Transverse colon (tissue), 4 donors: ENCODE measurements at regions not wholly inside any gene's neighbourhood (a gene's known extent, or its start where the extent isn't known, plus 50 kb on each side); places are given as distances from the start of the nearest gene placed in this dataset.

ENCODE experiments used
- DNase-seq: peaks from one replicate; pipeline ENCODE4 v3.0.0-alpha.2; 2019
- H3K27ac ChIP-seq, 4 donors: fragments of 200-600 bp; sonication (generic); 2 replicates each; pipeline ENCODE4 v1.5.1; 2016 to 2018; ENCODE audit warnings: inconsistent platforms in 4 of 4
- H3K27me3 ChIP-seq: fragments of 200-600 bp; sonication (generic); 2 replicates; pipeline ENCODE4 v1.5.1; 2017; ENCODE audit warnings: inconsistent platforms
- H3K36me3 ChIP-seq, 4 donors: fragments of 200-600 bp; sonication (generic); 2 replicates each; pipeline ENCODE4 v1.5.1; 2017 to 2019; ENCODE audit warnings: inconsistent platforms in 4 of 4
- H3K4me1 ChIP-seq, 4 donors: fragments of 200-600 bp; sonication (generic); 2 replicates each; pipeline ENCODE4 v1.5.1; 2017 to 2020; ENCODE audit warnings: inconsistent platforms in 4 of 4
- H3K4me3 ChIP-seq, 4 donors: fragments of 200-600 bp; sonication (generic); 1 replicate in 1 of 4; 2 replicates in 3 of 4; pipeline versions ENCODE4 v1.5.1 to v1.6.1; 2017 to 2019; ENCODE audit warnings: inconsistent platforms in 4 of 4
- H3K9me3 ChIP-seq, 2 donors: fragments of 200-600 bp; sonication (generic); 2 replicates each; pipeline ENCODE4 v1.5.1; 2017 to 2019; ENCODE audit warnings: inconsistent platforms in 2 of 2
- EP300 ChIP-seq: sonication (generic); formaldehyde crosslinking; IDR thresholded peaks from one replicate; pipeline ENCODE4 v1.6.1; 2017; ENCODE audit warnings: antibody characterized with exemption, low read depth
- POLR2A ChIP-seq: fragments of 450-650 bp; IDR thresholded peaks from one replicate; pipeline ENCODE4 v1.6.1; 2016; ENCODE audit warnings: antibody characterized with exemption, mild to moderate bottlenecking, moderate library complexity
- POLR2AphosphoS5 ChIP-seq, 3 donors: sonication (generic); formaldehyde crosslinking; IDR thresholded peaks; one replicate each; pipeline ENCODE4 v1.6.1; 2016; ENCODE audit warnings: antibody characterized with exemption in 3 of 3
- WGBS, 2 donors: methylation state at CpG; one replicate each; pipeline ENCODE4 v1.1.5; 2018; ENCODE audit warnings: low coverage in 1 of 2; 5-methylcytosine and 5-hydroxymethylcytosine counted together
- in situ Hi-C, 4 donors: fragments of 200-750 bp; cut with MboI; loops; one replicate each; pipeline versions ENCODE4 v1.15.0 to v1.15.1; 2017; ENCODE audit warnings: low sequenced_read_pairs in 3 of 4, low pct_ligation_motif_present in 1 of 4, low pct_unique_long_range_greater_than_20kb in 1 of 4
- intact Hi-C: fragments of 100-400 bp; cut with DNase I; formaldehyde crosslinking; loops from one replicate; pipeline ENCODE4 v1.15.1; 2023; ENCODE audit warnings: low total_unique reads
- TF ChIP-seq, protein P1 (sequence below), 5 experiments: fragments of 200-600 bp in 3 of 5; fragments of 450-650 bp in 2 of 5; sonication (generic) in 3 of 5; IDR thresholded peaks; 1 replicate in 2 of 5; 2 replicates in 3 of 5; pipeline ENCODE4 v1.5.1; 2016 to 2017; ENCODE audit warnings: antibody characterized with exemption in 5 of 5, inconsistent platforms in 3 of 5, mild to moderate bottlenecking in 2 of 5, moderate library complexity in 1 of 5

DNA sequence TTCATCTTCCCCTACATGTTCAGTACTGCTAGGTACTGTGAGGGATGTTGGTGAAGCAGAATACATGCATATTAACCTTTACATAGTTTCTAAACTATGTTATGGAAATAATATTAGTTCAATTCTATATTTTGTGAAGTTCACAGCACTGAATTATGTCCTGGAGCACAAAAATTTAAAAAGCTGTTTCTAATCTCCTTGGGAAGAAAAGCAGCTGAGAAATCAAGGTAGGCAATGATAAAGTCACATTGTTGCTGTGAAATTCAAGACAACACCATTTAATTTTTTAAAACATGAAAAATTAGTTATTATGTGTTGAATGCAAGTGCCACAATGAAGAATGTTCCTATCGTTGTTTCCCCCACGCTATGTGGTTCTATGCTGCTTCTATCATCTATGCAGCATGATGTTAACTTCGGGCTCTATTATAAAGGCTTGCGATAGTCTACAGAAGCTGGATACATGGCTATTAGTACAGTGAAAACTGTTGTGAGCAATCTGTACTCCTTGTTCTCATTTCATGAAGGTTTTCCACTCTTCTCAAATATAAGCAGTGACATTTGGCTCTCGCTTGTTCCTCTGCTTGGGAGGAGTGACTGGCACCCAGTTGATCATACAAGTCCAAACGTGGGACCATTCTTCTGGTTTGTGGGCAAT lies 164.3 kb downstream of the AASDHPPT start:
- H3K36me3 ChIP-seq: no peaks in the 10 kb centered on the region
- intact Hi-C loops: no loop called here
- TF ChIP-seq POLR2AphosphoS5 (IDR thresholded peaks at IDR 0.05) (no peak), POLR2A (no peak), EP300 (no peak)
- TF ChIP-seq, protein P1, sequence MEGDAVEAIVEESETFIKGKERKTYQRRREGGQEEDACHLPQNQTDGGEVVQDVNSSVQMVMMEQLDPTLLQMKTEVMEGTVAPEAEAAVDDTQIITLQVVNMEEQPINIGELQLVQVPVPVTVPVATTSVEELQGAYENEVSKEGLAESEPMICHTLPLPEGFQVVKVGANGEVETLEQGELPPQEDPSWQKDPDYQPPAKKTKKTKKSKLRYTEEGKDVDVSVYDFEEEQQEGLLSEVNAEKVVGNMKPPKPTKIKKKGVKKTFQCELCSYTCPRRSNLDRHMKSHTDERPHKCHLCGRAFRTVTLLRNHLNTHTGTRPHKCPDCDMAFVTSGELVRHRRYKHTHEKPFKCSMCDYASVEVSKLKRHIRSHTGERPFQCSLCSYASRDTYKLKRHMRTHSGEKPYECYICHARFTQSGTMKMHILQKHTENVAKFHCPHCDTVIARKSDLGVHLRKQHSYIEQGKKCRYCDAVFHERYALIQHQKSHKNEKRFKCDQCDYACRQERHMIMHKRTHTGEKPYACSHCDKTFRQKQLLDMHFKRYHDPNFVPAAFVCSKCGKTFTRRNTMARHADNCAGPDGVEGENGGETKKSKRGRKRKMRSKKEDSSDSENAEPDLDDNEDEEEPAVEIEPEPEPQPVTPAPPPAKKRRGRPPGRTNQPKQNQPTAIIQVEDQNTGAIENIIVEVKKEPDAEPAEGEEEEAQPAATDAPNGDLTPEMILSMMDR (IDR thresholded peaks at IDR 0.05): no peak
- H3K27me3 ChIP-seq: no peaks in the 10 kb centered on the region
- H3K4me3 ChIP-seq: no peak overlapping the region
- 82 to 88% methylated on average over 6 of the region's 6 CpGs for WGBS, 2 donors
- H3K9me3 ChIP-seq: peaks cover 0 to 6% of the 10 kb centered on the region in 2 donors
- no peak overlapping the region for H3K27ac ChIP-seq
- DNase-seq: no peak
- H3K4me1 ChIP-seq: no peaks in the 10 kb centered on the region
- in situ Hi-C loops: no loop called here

DNA sequence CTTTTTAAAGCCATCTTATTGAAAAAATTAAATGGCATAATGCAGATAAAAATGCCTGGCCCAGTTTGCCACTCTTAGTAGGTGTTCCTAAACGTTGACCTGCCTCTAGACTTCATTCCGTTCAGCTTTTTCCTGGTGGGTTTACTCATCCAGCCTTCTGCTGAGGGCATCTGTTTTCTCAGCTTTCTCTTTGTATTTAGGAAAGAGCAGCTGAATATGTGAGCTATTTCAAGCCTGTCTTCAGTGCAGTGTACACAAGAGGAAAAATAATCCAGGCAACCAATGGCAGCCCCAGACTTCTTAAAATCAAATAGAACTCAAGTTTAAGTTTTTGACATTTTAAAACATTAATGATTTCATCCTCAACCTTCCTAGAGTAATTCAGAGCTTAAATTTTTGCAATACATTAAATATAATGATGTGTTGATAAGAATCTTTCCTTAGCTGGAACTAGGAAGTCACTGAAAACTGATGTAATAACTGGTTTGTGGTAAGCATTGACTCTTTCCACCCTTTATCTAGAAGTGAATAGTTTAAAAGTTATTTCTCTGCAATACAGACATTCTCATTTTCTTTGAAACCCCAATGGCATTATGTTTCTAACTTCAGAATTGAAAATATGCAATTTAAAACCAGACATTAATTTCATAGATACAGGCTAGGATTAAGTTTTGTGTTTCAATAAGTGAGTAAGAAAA lies 165.4 kb downstream of the AASDHPPT start:
- no peak overlapping the region for H3K27ac ChIP-seq
- WGBS, 2 donors: 41 to 44% methylated on average over 2 of the region's 2 CpGs
- in situ Hi-C loops (no loop called here), intact Hi-C loops (no loop called here)
- no peaks in the 10 kb centered on the region for H3K4me1 ChIP-seq
- no peak for TF ChIP-seq EP300
- TF ChIP-seq POLR2AphosphoS5 (IDR thresholded peaks at IDR 0.05): no peak
- TF ChIP-seq, protein P1 (IDR thresholded peaks at IDR 0.05): no peak
- TF ChIP-seq POLR2A: no peak
- peaks cover 0 to 6% of the 10 kb centered on the region in 2 donors for H3K9me3 ChIP-seq
- no peak for DNase-seq
- H3K36me3 ChIP-seq: no peaks in the 10 kb centered on the region
- H3K27me3 ChIP-seq: no peaks in the 10 kb centered on the region
- no peak overlapping the region for H3K4me3 ChIP-seq

- Histone ChIP-seq H3K27ac (no peak overlapping the region), H3K4me3 (no peak overlapping the region), H3K9me3 (peaks cover 0 to 6% of the 10 kb centered on the region in 2 donors), H3K27me3 (no peaks in the 10 kb centered on the region), H3K4me1 (no peaks in the 10 kb centered on the region), H3K36me3 (no peaks in the 10 kb centered on the region)
- TF ChIP-seq POLR2A: no peak
- TF ChIP-seq, protein P1 (IDR thresholded peaks at IDR 0.05): no peak
- no peak for TF ChIP-seq EP300
- in situ Hi-C loops: no loop called here
- WGBS, 2 donors: 63 to 100% methylated on average over 1 to 3 of the region's 3 CpGs
- intact Hi-C loops: no loop called here
- DNase-seq: no peak
Measured at GRCh38 chr11:106246495-106246894, 169.0 kb downstream of the AASDHPPT start.

DNA sequence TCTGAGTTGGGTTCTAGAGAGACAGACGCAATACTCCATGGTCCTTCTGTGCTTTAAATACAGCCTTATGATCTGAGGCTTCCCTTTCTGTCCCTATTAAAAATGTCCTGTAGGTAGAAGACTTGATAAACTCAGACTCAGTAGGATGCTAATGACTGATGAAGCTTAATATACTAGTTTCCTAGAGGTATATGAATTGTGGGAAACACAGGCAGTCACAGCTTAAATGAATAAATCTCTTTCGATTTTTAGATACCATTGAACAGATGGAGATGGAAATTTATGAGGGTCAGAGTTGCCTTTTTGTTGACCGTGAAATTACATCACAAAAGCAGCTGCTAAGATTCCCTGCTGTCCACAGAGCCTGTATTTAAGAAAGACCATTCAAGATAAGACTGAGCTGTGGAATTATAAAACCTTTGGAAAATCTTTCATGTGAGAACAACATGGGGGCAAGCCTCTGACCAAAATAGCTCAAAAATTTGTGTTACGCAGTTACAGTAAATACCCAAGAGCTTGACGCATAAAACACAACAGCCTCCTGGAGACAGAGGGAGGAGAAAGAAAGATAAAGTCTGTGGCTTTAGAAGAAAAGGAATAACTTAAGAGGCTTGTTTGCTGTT lies 172.3 kb downstream of the AASDHPPT start:
- H3K9me3 ChIP-seq: peaks cover 0 to 6% of the 10 kb centered on the region in 2 donors
- intact Hi-C loops (no loop called here), in situ Hi-C loops (no loop called here)
- no peaks in the 10 kb centered on the region for H3K36me3 ChIP-seq
- no peak for DNase-seq
- no peak for TF ChIP-seq EP300
- TF ChIP-seq POLR2AphosphoS5 (IDR thresholded peaks at IDR 0.05): no peak
- TF ChIP-seq, protein P1 (IDR thresholded peaks at IDR 0.05): no peak
- TF ChIP-seq POLR2A: no peak
- 43 to 65% methylated on average over 3 to 5 of the region's 5 CpGs for WGBS, 2 donors
- no peak overlapping the region for H3K27ac ChIP-seq
- H3K27me3 ChIP-seq: no peaks in the 10 kb centered on the region
- H3K4me1 ChIP-seq: no peaks in the 10 kb centered on the region
- no peak overlapping the region for H3K4me3 ChIP-seq
